Suppressor macrophage treated with lipopolysaccharide for 1 hour (primary cell): ENCODE measurements at regions not wholly inside any gene's neighbourhood (a gene's known extent, or its start where the extent isn't known, plus 50 kb on each side); places are given as distances from the start of the nearest gene placed in this dataset.

Experiments
- DNase-seq, 3 donors: peaks; one replicate each; pipeline ENCODE4 v3.0.0-alpha.2; 2020 to 2022

- peak; percentile 3 to 39 (median 24) for DNase-seq
These were observed 94.2 kb upstream of the FSHR start for GRCh38 chr2:49248506-49248905.

GRCh38 chr2:49241991-49242390 lies 87.7 kb upstream of the FSHR start:
- peak in 2 of 3 donors; percentile 2 for DNase-seq

- no peak for DNase-seq
These were observed 87.2 kb upstream of the FSHR start for GRCh38 chr2:49241501-49241900.

- DNase-seq = no peak
These were observed 86.3 kb upstream of the FSHR start for GRCh38 chr2:49240608-49241007.

GRCh38 chr2:49238604-49238960 lies 84.3 kb upstream of the FSHR start:
- DNase-seq = no peak

- no peak for DNase-seq
These were observed 83.7 kb upstream of the FSHR start for GRCh38 chr2:49237867-49238603.

- no peak for DNase-seq
These were observed 82.0 kb upstream of the FSHR start for GRCh38 chr2:49236316-49236715.

- DNase-seq = no peak
These were observed 72.0 kb upstream of the FSHR start for GRCh38 chr2:49226360-49226759.

- DNase-seq = no peak
These were observed 70.8 kb upstream of the FSHR start for GRCh38 chr2:49225126-49225525.

- no peak for DNase-seq
These were observed 70.2 kb upstream of the FSHR start for GRCh38 chr2:49224426-49225010.

- DNase-seq = no peak
These were observed 68.7 kb upstream of the FSHR start for GRCh38 chr2:49222975-49223528.

- no peak for DNase-seq
These were observed 65.4 kb upstream of the FSHR start for GRCh38 chr2:49219741-49220140.

- DNase-seq = no peak
These were observed 55.9 kb upstream of the FSHR start for GRCh38 chr2:49210191-49210590.

- no peak for DNase-seq
These were observed 52.9 kb upstream of the FSHR start for GRCh38 chr2:49207204-49207603.
